ENCODE measurements at regions not wholly inside any gene's neighbourhood (a gene's known extent, or its start where the extent isn't known, plus 50 kb on each side); places are given as distances from the start of the nearest gene placed in this dataset.

GRCh38 chr14:42734041-42734440, 1127.4 kb downstream of the LRFN5 start:
- H3K4me1 ChIP-seq (ENCODE audit: control insufficient read depth, low read length), result no peaks in the 10 kb centered on the region
- TF ChIP-seq CTCF (IDR thresholded peaks at IDR 0.05; ENCODE audit: low read depth, low read length, poor library complexity, severe bottlenecking) (no peak), EZH2phosphoT487 (IDR thresholded peaks at IDR 0.05; ENCODE audit: borderline replicate concordance, low read length) (no peak)
- H3K4me3 ChIP-seq (ENCODE audit: low read length), result no peak overlapping the region
- H3K9me3 ChIP-seq (ENCODE audit: control insufficient read depth, insufficient read depth, low read length), result no peaks in the 10 kb centered on the region
- H3K4me2 ChIP-seq (ENCODE audit: low read length), result no peak overlapping the region
- no peaks in the 10 kb centered on the region for H3K27me3 ChIP-seq (ENCODE audit: control insufficient read depth, low read length)
- no peaks in the 10 kb centered on the region for H3K79me2 ChIP-seq (ENCODE audit: control insufficient read depth, low read length)
- no peaks in the 10 kb centered on the region for H3K9me2 ChIP-seq (replicated peaks; ENCODE audit: control insufficient read depth, low read length)
- no peaks in the 10 kb centered on the region for H3K36me3 ChIP-seq (ENCODE audit: control insufficient read depth, low read length)
- H3K27ac ChIP-seq (ENCODE audit: low read depth, low read length), result no peak overlapping the region
- H4K20me1 ChIP-seq (ENCODE audit: control insufficient read depth, insufficient read depth, low read depth, low read length), result no peaks in the 10 kb centered on the region
- H3F3A ChIP-seq (ENCODE audit: control insufficient read depth, insufficient read depth), result no peaks in the 10 kb centered on the region

- Histone ChIP-seq H3K4me1 (ENCODE audit: control insufficient read depth, low read length) (no peaks in the 10 kb centered on the region), H3K36me3 (ENCODE audit: control insufficient read depth, low read length) (no peaks in the 10 kb centered on the region), H3K79me2 (ENCODE audit: control insufficient read depth, low read length) (no peaks in the 10 kb centered on the region), H4K20me1 (ENCODE audit: control insufficient read depth, insufficient read depth, low read depth, low read length) (no peaks in the 10 kb centered on the region), H3F3A (ENCODE audit: control insufficient read depth, insufficient read depth) (no peaks in the 10 kb centered on the region), H3K4me3 (ENCODE audit: low read length) (no peak overlapping the region), H3K9me3 (ENCODE audit: control insufficient read depth, insufficient read depth, low read length) (no peaks in the 10 kb centered on the region), H3K27me3 (ENCODE audit: control insufficient read depth, low read length) (no peaks in the 10 kb centered on the region), H3K9me2 (replicated peaks; ENCODE audit: control insufficient read depth, low read length) (no peaks in the 10 kb centered on the region), H3K27ac (ENCODE audit: low read depth, low read length) (no peak overlapping the region), H3K4me2 (ENCODE audit: low read length) (no peak overlapping the region)
- no peak for TF ChIP-seq EZH2phosphoT487 (IDR thresholded peaks at IDR 0.05; ENCODE audit: borderline replicate concordance, low read length)
- no peak for TF ChIP-seq CTCF (IDR thresholded peaks at IDR 0.05; ENCODE audit: low read depth, low read length, poor library complexity, severe bottlenecking)
Observed at GRCh38 chr14:42732005-42732404, 1125.3 kb downstream of the LRFN5 start.

- H3K27me3 ChIP-seq (ENCODE audit: control insufficient read depth, low read length), result no peaks in the 10 kb centered on the region
- TF ChIP-seq CTCF (IDR thresholded peaks at IDR 0.05; ENCODE audit: low read depth, low read length, poor library complexity, severe bottlenecking), result no peak
- no peak for TF ChIP-seq EZH2phosphoT487 (IDR thresholded peaks at IDR 0.05; ENCODE audit: borderline replicate concordance, low read length)
- H3K27ac ChIP-seq (ENCODE audit: low read depth, low read length), result no peak overlapping the region
- no peaks in the 10 kb centered on the region for H4K20me1 ChIP-seq (ENCODE audit: control insufficient read depth, insufficient read depth, low read depth, low read length)
- H3K4me1 ChIP-seq (ENCODE audit: control insufficient read depth, low read length), result no peaks in the 10 kb centered on the region
- H3F3A ChIP-seq (ENCODE audit: control insufficient read depth, insufficient read depth), result no peaks in the 10 kb centered on the region
- no peaks in the 10 kb centered on the region for H3K9me2 ChIP-seq (replicated peaks; ENCODE audit: control insufficient read depth, low read length)
- no peaks in the 10 kb centered on the region for H3K36me3 ChIP-seq (ENCODE audit: control insufficient read depth, low read length)
- no peaks in the 10 kb centered on the region for H3K79me2 ChIP-seq (ENCODE audit: control insufficient read depth, low read length)
- H3K4me2 ChIP-seq (ENCODE audit: low read length), result no peak overlapping the region
- no peak overlapping the region for H3K4me3 ChIP-seq (ENCODE audit: low read length)
- H3K9me3 ChIP-seq (ENCODE audit: control insufficient read depth, insufficient read depth, low read length), result no peaks in the 10 kb centered on the region
Observed at GRCh38 chr14:42731480-42731879, 1124.8 kb downstream of the LRFN5 start.

GRCh38 chr14:42729681-42730080, 1123.0 kb downstream of the LRFN5 start:
- no peak for TF ChIP-seq EZH2phosphoT487 (IDR thresholded peaks at IDR 0.05; ENCODE audit: borderline replicate concordance, low read length)
- TF ChIP-seq CTCF (IDR thresholded peaks at IDR 0.05; ENCODE audit: low read depth, low read length, poor library complexity, severe bottlenecking), result no peak
- H3K79me2 ChIP-seq (ENCODE audit: control insufficient read depth, low read length), result no peaks in the 10 kb centered on the region
- no peak overlapping the region for H3K27ac ChIP-seq (ENCODE audit: low read depth, low read length)
- H3K9me3 ChIP-seq (ENCODE audit: control insufficient read depth, insufficient read depth, low read length), result no peaks in the 10 kb centered on the region
- H3K4me3 ChIP-seq (ENCODE audit: low read length), result no peak overlapping the region
- no peaks in the 10 kb centered on the region for H3K4me1 ChIP-seq (ENCODE audit: control insufficient read depth, low read length)
- H3K36me3 ChIP-seq (ENCODE audit: control insufficient read depth, low read length), result no peaks in the 10 kb centered on the region
- no peaks in the 10 kb centered on the region for H4K20me1 ChIP-seq (ENCODE audit: control insufficient read depth, insufficient read depth, low read depth, low read length)
- no peaks in the 10 kb centered on the region for H3K27me3 ChIP-seq (ENCODE audit: control insufficient read depth, low read length)
- no peaks in the 10 kb centered on the region for H3K9me2 ChIP-seq (replicated peaks; ENCODE audit: control insufficient read depth, low read length)
- no peaks in the 10 kb centered on the region for H3F3A ChIP-seq (ENCODE audit: control insufficient read depth, insufficient read depth)
- H3K4me2 ChIP-seq (ENCODE audit: low read length), result no peak overlapping the region
